GM12878 (cell line): ENCODE measurements at regions not wholly inside any gene's neighbourhood (a gene's known extent, or its start where the extent isn't known, plus 50 kb on each side); places are given as distances from the start of the nearest gene placed in this dataset.

Experiments used
- ATAC-seq: fragments of 200-7000 bp; cut with Tn5 transposase; 3 replicates; pipeline ENCODE4 v1.9.1; 2020; ENCODE audit warnings: mild to moderate bottlenecking, moderate library complexity
- BruUV-seq: library from RNA; stranded (reverse); fragments of 400-500 nt; replicated peaks from 2 replicates; lab custom pipeline; 2021; lab: Mats Ljungman, UMichigan
- CTCF ChIA-PET: fragments of 300-600 bp; sonication (Branson Sonifier 250); formaldehyde crosslinking; extraction: SDS; loops from one replicate; lab custom pipeline; 2021; ENCODE audit warnings: inconsistent platforms; lab: Yijun Ruan, JAX
- POLR2A ChIA-PET: fragments of 350-600 bp; formaldehyde crosslinking; extraction: SDS; loops from one replicate; lab custom pipeline; 2021; ENCODE audit warnings: inconsistent platforms; lab: Charles Lee
- RAD21 ChIA-PET: fragments of 300-600 bp; sonication (Branson Sonifier 250); formaldehyde crosslinking; loops from one replicate; lab custom pipeline; 2023; ENCODE audit warnings: antibody characterized with exemption; ENCODE audit not compliant: unreplicated experiment; lab: Charles Lee
- SMC1A ChIA-PET: fragments of 300-600 bp; sonication (Branson Sonifier 250); formaldehyde crosslinking; loops from one replicate; lab custom pipeline; 2023; ENCODE audit not compliant: unreplicated experiment, uncharacterized antibody; lab: Charles Lee
- DNase-seq: peaks from one replicate; pipeline ENCODE4 v3.0.0-alpha.2; 2011; ENCODE audit warnings: low read depth, low spot score
- FAIRE-seq: peaks from 3 replicates; lab custom pipeline; 2011; peaks lifted over from hg19 to GRCh38; lab: Jason Lieb, UNC
- H2AFZ ChIP-seq: 2 replicates; pipeline ENCODE4 v1.6.0; 2011; ENCODE audit warnings: low read depth, low read length, control low read depth; ENCODE audit not compliant: control insufficient read depth
- H3K27ac ChIP-seq: 2 replicates; pipeline ENCODE4 v1.5.1; 2011; ENCODE audit warnings: control low read depth; ENCODE audit not compliant: control insufficient read depth, insufficient read depth
- H3K27me3 ChIP-seq, 2 experiments: replicated peaks in 1 of 2; 2 replicates each; pipeline versions ENCODE4 v1.6.0 to v1.6.1; 2011; ENCODE audit warnings: low read length in 1 of 2; ENCODE audit not compliant: control insufficient read depth in 2 of 2, insufficient read depth in 2 of 2
- H3K36me3 ChIP-seq, 2 experiments: 2 replicates each; pipeline ENCODE4 v1.5.1; 2011; ENCODE audit warnings: low read length in 1 of 2; ENCODE audit not compliant: control insufficient read depth in 2 of 2, insufficient read depth in 2 of 2
- H3K4me1 ChIP-seq: 2 replicates; pipeline ENCODE4 v1.6.1; 2011; ENCODE audit warnings: mild to moderate bottlenecking, low read length, moderate library complexity, mixed read lengths; ENCODE audit not compliant: control insufficient read depth, insufficient read depth
- H3K4me2 ChIP-seq: 2 replicates; pipeline ENCODE4 v1.6.0; 2011; ENCODE audit warnings: control low read depth; ENCODE audit not compliant: control insufficient read depth, insufficient read depth
- H3K4me3 ChIP-seq: fragments of 200-600 bp; sonication (generic); 2 replicates; pipeline ENCODE4 v1.5.1; 2016
- H3K79me2 ChIP-seq: 2 replicates; pipeline ENCODE4 v1.6.0; 2011; ENCODE audit warnings: low read length; ENCODE audit not compliant: control insufficient read depth, insufficient read depth
- H3K9ac ChIP-seq: 2 replicates; pipeline ENCODE4 v1.8.0; 2011; ENCODE audit warnings: low read length, control low read depth, mixed read lengths; ENCODE audit not compliant: control insufficient read depth, insufficient read depth
- H3K9me3 ChIP-seq: replicated peaks from 3 replicates; pipeline ENCODE4 v1.5.1; 2011; ENCODE audit warnings: mild to moderate bottlenecking, low read length; ENCODE audit not compliant: control insufficient read depth, insufficient read depth
- H4K20me1 ChIP-seq: 2 replicates; pipeline ENCODE4 v1.6.0; 2011; ENCODE audit not compliant: control insufficient read depth, insufficient read depth
- BCL11A ChIP-seq: IDR thresholded peaks from 2 replicates; pipeline ENCODE4 v1.6.1; 2011; ENCODE audit warnings: low read depth, low read length
- E4F1 ChIP-seq: fragments of 450-650 bp; IDR thresholded peaks from 2 replicates; pipeline ENCODE4 v1.6.1; 2018; ENCODE audit warnings: borderline replicate concordance, mild to moderate bottlenecking; ENCODE audit not compliant: partially characterized antibody
- EP300 ChIP-seq, 2 experiments: fragments of 150-350 bp in 1 of 2; IDR thresholded peaks; 2 replicates each; pipeline ENCODE4 v1.6.1; 2011 to 2012; ENCODE audit warnings: low read depth in 2 of 2, low read length in 2 of 2, borderline replicate concordance in 1 of 2, improper control_type of control experiment in 1 of 2, inconsistent platforms in 1 of 2; ENCODE audit not compliant: control insufficient read depth in 1 of 2
- RAD21 ChIP-seq: IDR thresholded peaks from 2 replicates; pipeline ENCODE4 v1.6.1; 2011; ENCODE audit warnings: mild to moderate bottlenecking, low read depth, low read length, moderate library complexity; ENCODE audit not compliant: insufficient read depth
- TCF3 ChIP-seq: IDR thresholded peaks from 2 replicates; pipeline ENCODE4 v1.6.1; 2012; ENCODE audit warnings: low read depth, mild to moderate bottlenecking, low read length, borderline replicate concordance; ENCODE audit not compliant: insufficient read depth
- WGBS: methylation state at CpG from one replicate; pipeline ENCODE4 v1.1.6; 2016; ENCODE audit warnings: low lambda C conversion rate; ENCODE audit not compliant: insufficient replicate concordance, insufficient coverage; ENCODE audit errors: missing lambda C conversion rate; 5-methylcytosine and 5-hydroxymethylcytosine counted together
- in situ Hi-C: fragments of 300-500 bp; cut with MboI; formaldehyde crosslinking; loops from 9 replicates; pipeline ENCODE4 v1.14.3; 2018; ENCODE audit warnings: mixed read lengths
- intact Hi-C: fragments of 100-400 bp; cut with micrococcal nuclease; formaldehyde crosslinking; loops from one replicate; pipeline ENCODE4 v1.14.2; 2022; ENCODE audit not compliant: unreplicated experiment

GRCh38 chr14:104293231-104293841 is 154.9 kb downstream of the KIF26A start:
- SMC1A ChIA-PET, result no interaction called here
- WGBS, result 25% methylated on average over 10 of the region's 15 CpGs
- H2AFZ ChIP-seq, result no peak overlapping the region
- H3K27ac ChIP-seq, result no peak overlapping the region
- RAD21 ChIA-PET, result no interaction called here
- no peak overlapping the region for H3K9ac ChIP-seq
- H3K27me3 ChIP-seq, result no peaks in the 10 kb centered on the region
- CTCF ChIA-PET, result no interaction called here
- no peak overlapping the region for H3K4me2 ChIP-seq
- no peaks in the 10 kb centered on the region for H4K20me1 ChIP-seq
- no peaks in the 10 kb centered on the region for H3K4me1 ChIP-seq
- H3K36me3 ChIP-seq, result no peaks in the 10 kb centered on the region
- POLR2A ChIA-PET, result no interaction called here
- intact Hi-C loops (no loop called here), in situ Hi-C loops (no loop called here)
- BruUV-seq, result no TSS peak
- no peaks in the 10 kb centered on the region for H3K79me2 ChIP-seq
- no peak for FAIRE-seq
- TF ChIP-seq TCF3 (no peak), RAD21 (no peak), E4F1 (no peak), EP300 (IDR thresholded peaks at IDR 0.05; ENCODE audit: borderline replicate concordance in 1 of 2, control insufficient read depth in 1 of 2, low read depth in 2 of 2, low read length in 2 of 2) (no peak), BCL11A (no peak)
- no peak for ATAC-seq
- H3K4me3 ChIP-seq, result no peak overlapping the region
- DNase-seq, result no peak
- no peaks in the 10 kb centered on the region for H3K9me3 ChIP-seq
